GM12891 (cell line): ENCODE measurements at regions not wholly inside any gene's neighbourhood (a gene's known extent, or its start where the extent isn't known, plus 50 kb on each side); places are given as distances from the start of the nearest gene placed in this dataset.

Experiments used
- POU2F2 ChIP-seq: IDR thresholded peaks from 2 replicates; pipeline ENCODE4 v1.6.1; 2011; ENCODE audit warnings: low read depth, mild to moderate bottlenecking, control low read depth, low read length, moderate library complexity
- TAF1 ChIP-seq: IDR thresholded peaks from 2 replicates; pipeline ENCODE4 v1.6.1; 2011; ENCODE audit warnings: low read depth, low read length, control low read depth

GRCh38 chr2:185921048-185921756, 182.6 kb downstream of the FSIP2 start:
- TF ChIP-seq TAF1 (no peak), POU2F2 (no peak)
